Upper lobe of left lung (tissue), 4 donors: ENCODE measurements at regions not wholly inside any gene's neighbourhood (a gene's known extent, or its start where the extent isn't known, plus 50 kb on each side); places are given as distances from the start of the nearest gene placed in this dataset.

Experiments used
- CTCF ChIP-seq, 6 experiments: fragments of 450-650 bp in 4 of 6; fragments of 200-600 bp in 2 of 6; sonication (generic) in 2 of 6; IDR thresholded peaks; one replicate each; pipeline ENCODE4 v1.5.1; 2016 to 2019; ENCODE audit warnings: antibody characterized with exemption in 6 of 6
- EP300 ChIP-seq, 4 donors: sonication (generic); formaldehyde crosslinking; IDR thresholded peaks; one replicate each; pipeline ENCODE4 v1.5.1; 2017; ENCODE audit warnings: antibody characterized with exemption in 4 of 4, control low read depth in 2 of 4
- POLR2A ChIP-seq, 4 donors: fragments of 450-650 bp; IDR thresholded peaks; one replicate each; pipeline ENCODE4 v1.5.1; 2016 to 2017; ENCODE audit warnings: antibody characterized with exemption in 4 of 4, mild to moderate bottlenecking in 2 of 4
- POLR2AphosphoS5 ChIP-seq, 2 donors: sonication (generic); formaldehyde crosslinking; IDR thresholded peaks; one replicate each; pipeline ENCODE4 v1.5.1; 2017; ENCODE audit warnings: antibody characterized with exemption in 2 of 2

- TF ChIP-seq POLR2A (IDR thresholded peaks at IDR 0.05) (no peak), CTCF (IDR thresholded peaks at IDR 0.05) (no peak), POLR2AphosphoS5 (IDR thresholded peaks at IDR 0.05) (no peak), EP300 (IDR thresholded peaks at IDR 0.05) (no peak)
Observed at GRCh38 chr10:83577421-83577820, 561.9 kb upstream of the GHITM start.
